IPS-15b (cell line): ENCODE measurements at regions not wholly inside any gene's neighbourhood (a gene's known extent, or its start where the extent isn't known, plus 50 kb on each side); places are given as distances from the start of the nearest gene placed in this dataset.

ENCODE experiments used
- H3K27me3 ChIP-seq: one replicate; pipeline ENCODE4 v1.6.1; 2013; ENCODE audit warnings: low read length; ENCODE audit not compliant: control insufficient read depth, insufficient read depth
- H3K36me3 ChIP-seq: one replicate; pipeline ENCODE4 v1.6.1; 2013; ENCODE audit warnings: low read length; ENCODE audit not compliant: control insufficient read depth, insufficient read depth
- H3K4me1 ChIP-seq: one replicate; pipeline ENCODE4 v1.6.1; 2013; ENCODE audit warnings: mild to moderate bottlenecking, low read length; ENCODE audit not compliant: control insufficient read depth, insufficient read depth
- H3K4me3 ChIP-seq: one replicate; pipeline ENCODE4 v1.5.1; 2013; ENCODE audit warnings: low read depth, low read length
- H3K9ac ChIP-seq: one replicate; pipeline ENCODE4 v1.6.1; 2013; ENCODE audit warnings: low read depth, mild to moderate bottlenecking, low read length
- H3K9me3 ChIP-seq: one replicate; pipeline ENCODE4 v1.6.1; 2013; ENCODE audit warnings: mild to moderate bottlenecking, low read length; ENCODE audit not compliant: control insufficient read depth, insufficient read depth

DNA sequence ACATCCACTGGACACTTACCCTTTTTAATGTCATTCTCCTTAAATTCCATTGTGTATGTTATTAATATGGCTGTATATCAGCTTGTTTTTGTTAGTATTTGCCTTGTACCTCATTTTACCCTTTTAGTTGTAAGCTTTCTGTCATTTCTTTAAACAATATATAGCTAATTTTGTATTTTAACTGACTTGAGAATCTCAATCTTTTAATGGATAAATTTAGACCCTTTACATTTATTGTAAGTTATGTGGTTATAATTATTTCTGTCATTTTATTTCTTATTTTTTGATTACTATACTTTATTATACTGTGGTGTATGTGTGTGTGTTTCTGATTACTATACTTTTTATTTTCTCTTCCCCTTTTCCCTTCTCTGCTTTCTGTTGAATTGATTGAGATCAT is 159.0 kb upstream of the LHX5 start:
- Histone ChIP-seq H3K36me3 (no peaks in the 10 kb centered on the region), H3K9ac (no peak overlapping the region), H3K4me1 (peaks cover 6% of the 10 kb centered on the region), H3K9me3 (peaks cover 3% of the 10 kb centered on the region), H3K4me3 (no peak overlapping the region), H3K27me3 (no peaks in the 10 kb centered on the region)

DNA sequence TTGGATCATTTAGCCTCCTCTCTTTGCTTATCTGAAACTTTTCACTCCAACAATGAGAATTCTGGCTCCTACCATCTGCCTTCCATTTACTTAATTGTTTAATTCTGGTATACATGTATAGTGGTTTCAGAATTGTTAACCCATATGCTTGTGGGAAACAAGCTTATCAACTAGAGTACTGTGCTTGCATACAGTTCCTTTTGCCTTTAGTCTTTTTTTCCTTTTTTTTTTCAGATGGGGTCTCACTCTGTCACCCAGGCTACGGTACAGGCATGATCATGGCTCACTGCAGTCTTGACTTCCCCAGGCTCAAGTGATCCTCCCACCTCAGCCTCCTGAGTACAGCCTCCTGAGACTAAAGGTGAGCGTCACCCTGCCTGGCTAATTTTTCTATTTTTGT is 153.8 kb upstream of the LHX5 start:
- Histone ChIP-seq H3K4me3 (no peak overlapping the region), H3K9me3 (peaks cover 3% of the 10 kb centered on the region), H3K36me3 (no peaks in the 10 kb centered on the region), H3K9ac (no peak overlapping the region), H3K4me1 (no peaks in the 10 kb centered on the region), H3K27me3 (no peaks in the 10 kb centered on the region)

DNA sequence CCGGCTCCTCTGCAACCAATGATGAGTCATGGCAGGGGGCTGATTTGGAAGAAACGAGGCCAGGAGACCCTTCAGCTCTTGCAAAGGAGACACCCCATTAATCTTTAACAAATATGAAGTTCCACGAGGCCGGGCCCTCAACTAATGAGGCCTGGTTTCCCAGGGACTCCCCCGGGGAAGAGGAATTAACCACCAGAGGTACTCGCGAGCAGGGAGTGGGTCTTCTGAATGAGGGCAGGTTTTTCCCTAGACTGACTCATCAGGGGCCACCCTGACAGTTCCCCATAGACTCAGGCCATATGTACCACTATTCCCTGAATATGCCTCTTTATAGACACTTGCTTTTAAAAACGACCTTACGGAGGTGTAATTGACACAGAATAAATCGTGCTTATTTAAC is 150.7 kb upstream of the LHX5 start:
- no peaks in the 10 kb centered on the region for H3K4me1 ChIP-seq
- H3K9me3 ChIP-seq = no peaks in the 10 kb centered on the region
- no peaks in the 10 kb centered on the region for H3K27me3 ChIP-seq
- no peak overlapping the region for H3K9ac ChIP-seq
- no peaks in the 10 kb centered on the region for H3K36me3 ChIP-seq
- no peak overlapping the region for H3K4me3 ChIP-seq

DNA sequence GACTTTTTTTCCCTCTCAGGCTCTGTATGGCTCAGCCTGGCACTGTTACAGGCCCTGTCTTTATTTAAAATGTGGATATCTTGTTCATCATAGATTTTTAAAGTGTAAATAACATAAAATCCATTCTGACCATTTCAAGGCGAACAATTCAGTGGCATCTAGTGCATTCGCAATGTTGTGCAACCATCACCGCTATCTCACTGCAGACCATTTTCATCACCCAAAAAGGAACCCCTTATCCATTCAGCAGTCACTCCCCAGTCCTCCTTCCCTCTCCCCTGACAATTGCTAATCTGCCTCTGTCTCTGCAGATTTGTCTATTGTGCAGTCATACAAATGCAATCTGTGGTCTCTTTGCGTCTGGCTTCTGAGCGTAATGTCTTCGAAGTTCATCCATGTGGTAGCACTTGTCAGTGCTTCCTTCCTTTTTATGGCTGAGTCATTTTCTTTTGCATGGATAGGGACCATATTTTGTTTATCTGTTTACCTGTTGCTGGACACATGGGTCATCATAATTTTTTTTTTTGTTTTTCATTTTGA is 148.8 kb upstream of the LHX5 start:
- Histone ChIP-seq H3K4me3 (no peak overlapping the region), H3K36me3 (no peaks in the 10 kb centered on the region), H3K27me3 (no peaks in the 10 kb centered on the region), H3K4me1 (no peaks in the 10 kb centered on the region), H3K9me3 (no peaks in the 10 kb centered on the region), H3K9ac (no peak overlapping the region)

DNA sequence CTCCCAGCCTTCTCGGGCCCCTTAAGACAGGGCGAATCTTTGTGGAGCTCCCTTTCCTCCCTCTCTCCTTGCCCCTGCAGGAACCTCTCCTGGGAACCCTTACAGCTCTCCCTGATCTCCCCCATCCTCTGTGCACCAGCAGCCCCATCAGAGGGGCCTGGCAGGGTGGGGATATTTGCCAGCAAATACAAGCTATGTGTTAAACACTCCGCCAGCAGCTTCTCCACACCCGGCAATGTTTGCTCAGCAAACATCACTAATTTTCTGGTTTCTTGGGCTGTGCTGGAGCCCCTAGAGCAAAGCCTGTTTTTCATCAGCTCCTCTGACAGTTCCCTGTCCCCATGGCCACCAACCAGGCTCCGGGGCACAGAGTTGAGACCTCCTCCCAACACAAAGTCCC is 147.5 kb upstream of the LHX5 start:
- Histone ChIP-seq H3K36me3 (no peaks in the 10 kb centered on the region), H3K4me1 (no peaks in the 10 kb centered on the region), H3K9ac (no peak overlapping the region), H3K27me3 (no peaks in the 10 kb centered on the region), H3K9me3 (no peaks in the 10 kb centered on the region), H3K4me3 (no peak overlapping the region)

DNA sequence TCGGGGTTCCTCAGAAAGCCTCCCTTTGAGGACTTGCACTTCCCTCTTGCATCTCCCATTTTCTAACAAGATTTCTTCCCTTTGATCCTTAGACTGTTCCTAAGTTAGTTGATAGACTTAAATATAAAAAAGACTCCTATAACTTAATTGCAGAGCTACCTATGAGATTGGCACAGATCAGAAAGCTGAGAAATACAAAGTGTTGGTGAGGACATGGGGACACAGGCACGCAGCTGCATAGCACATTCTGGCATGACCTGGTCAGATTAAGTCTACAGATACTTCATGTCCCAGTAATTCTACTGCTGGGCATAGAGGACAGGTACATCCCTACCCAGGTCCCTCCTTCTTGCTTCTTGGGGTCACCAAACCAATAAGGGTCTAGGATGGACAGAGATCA is 141.7 kb upstream of the LHX5 start:
- no peaks in the 10 kb centered on the region for H3K27me3 ChIP-seq
- H3K36me3 ChIP-seq = no peaks in the 10 kb centered on the region
- H3K9ac ChIP-seq = no peak overlapping the region
- H3K9me3 ChIP-seq = no peaks in the 10 kb centered on the region
- H3K4me3 ChIP-seq = no peak overlapping the region
- H3K4me1 ChIP-seq = peaks cover 21% of the 10 kb centered on the region

DNA sequence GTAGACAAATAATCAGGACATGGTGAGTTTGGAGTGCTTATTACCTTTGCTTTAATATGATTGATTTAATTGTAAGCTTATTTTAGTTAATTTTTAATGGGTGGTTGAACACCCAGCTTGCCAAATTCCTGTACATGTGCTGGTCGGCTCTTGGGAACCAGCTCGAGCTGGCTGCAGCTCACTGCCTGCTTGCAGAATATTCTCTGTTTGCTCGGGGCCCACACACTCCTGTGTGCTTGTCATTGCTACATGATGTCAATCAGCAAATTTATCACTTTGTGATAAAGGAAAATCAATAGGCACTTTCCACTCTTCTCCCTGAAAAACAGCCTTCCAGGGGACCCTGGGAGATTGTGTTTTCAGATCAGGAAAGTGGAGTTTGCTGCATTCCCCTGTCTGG is 141.1 kb upstream of the LHX5 start:
- H3K27me3 ChIP-seq = no peaks in the 10 kb centered on the region
- no peak overlapping the region for H3K4me3 ChIP-seq
- H3K9ac ChIP-seq = no peak overlapping the region
- H3K4me1 ChIP-seq = peaks cover 21% of the 10 kb centered on the region
- no peaks in the 10 kb centered on the region for H3K36me3 ChIP-seq
- no peaks in the 10 kb centered on the region for H3K9me3 ChIP-seq

DNA sequence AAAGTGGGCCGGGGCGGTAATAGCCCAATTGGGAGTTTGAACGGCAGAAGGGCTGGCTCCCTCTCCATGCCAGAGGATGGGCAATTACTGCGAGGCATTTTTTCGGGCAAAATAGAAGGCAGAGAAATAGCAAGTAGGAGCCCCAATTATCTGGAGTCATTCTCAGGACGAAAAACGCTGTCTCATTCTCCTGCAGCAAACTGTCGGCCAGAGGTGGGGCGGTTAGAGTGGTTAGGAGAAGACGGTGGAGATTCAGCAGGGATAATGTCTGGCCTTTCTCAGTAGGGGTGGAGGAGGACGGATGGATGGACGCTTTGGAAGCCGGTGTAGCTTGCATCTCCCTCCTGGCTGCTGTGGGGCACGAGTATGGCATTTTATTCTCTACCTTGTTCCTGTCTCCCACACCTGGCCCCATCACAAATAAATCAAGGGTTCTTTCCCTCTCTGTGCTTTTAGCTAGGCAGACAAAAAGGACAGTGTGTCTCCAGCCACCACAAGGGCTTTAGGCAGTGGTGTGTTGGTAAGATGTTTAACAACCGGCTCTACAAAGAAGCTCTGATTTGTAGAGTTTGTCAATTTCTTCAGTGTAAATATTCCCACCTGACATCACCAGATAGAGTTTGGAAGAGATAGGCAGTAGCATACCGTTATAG is 140.5 kb upstream of the LHX5 start:
- H3K4me1 ChIP-seq = peaks cover 21% of the 10 kb centered on the region
- H3K27me3 ChIP-seq = no peaks in the 10 kb centered on the region
- no peaks in the 10 kb centered on the region for H3K9me3 ChIP-seq
- no peak overlapping the region for H3K9ac ChIP-seq
- no peaks in the 10 kb centered on the region for H3K36me3 ChIP-seq
- H3K4me3 ChIP-seq = peak overlapping the region; percentile 5

DNA sequence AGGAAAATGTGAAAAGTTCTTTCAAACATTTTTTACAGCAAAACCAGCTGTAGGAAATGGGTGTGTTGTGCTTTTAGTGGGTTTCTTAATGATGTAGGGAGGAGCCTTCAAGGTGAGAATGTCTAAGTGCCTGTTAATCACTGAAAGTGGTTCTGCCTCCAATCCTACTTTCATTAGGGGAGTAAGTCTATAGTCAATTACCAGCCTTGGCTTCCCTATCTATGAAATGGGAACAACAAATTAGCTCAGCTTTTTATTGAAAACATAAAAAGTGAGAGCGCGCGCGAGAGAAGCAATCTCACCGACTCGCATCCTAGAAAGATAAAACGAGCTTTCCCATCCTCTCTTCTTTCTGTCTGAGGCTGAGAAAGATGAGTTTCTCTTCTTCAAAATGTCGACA is 140.0 kb upstream of the LHX5 start:
- no peaks in the 10 kb centered on the region for H3K27me3 ChIP-seq
- H3K4me1 ChIP-seq = peaks cover 21% of the 10 kb centered on the region
- H3K9me3 ChIP-seq = no peaks in the 10 kb centered on the region
- H3K9ac ChIP-seq = no peak overlapping the region
- H3K36me3 ChIP-seq = no peaks in the 10 kb centered on the region
- peak overlapping the region; percentile 5 for H3K4me3 ChIP-seq

DNA sequence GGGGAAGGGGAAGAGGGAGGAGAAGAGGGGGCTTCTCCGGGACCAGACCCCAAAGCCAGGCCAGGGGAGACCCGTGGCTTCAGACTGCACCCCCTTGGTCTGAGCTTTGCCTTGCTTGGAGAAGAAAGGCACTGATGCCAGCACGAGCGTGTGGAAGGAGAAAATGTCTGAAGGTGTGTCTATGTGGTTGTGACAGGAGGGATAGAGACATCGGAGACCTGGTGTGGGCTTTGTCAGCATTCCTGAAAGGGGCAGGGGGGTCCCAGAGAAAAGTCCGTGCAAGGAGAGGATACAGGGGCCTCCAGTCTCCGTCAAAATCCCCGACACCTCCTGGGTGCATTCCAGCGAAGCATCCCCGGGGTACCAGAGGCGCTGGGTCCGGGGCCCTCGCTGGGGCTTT is 139.0 kb upstream of the LHX5 start:
- Histone ChIP-seq H3K27me3 (no peaks in the 10 kb centered on the region), H3K4me1 (peaks cover 21% of the 10 kb centered on the region), H3K4me3 (peak overlapping the region; percentile 71), H3K9me3 (no peaks in the 10 kb centered on the region), H3K36me3 (no peaks in the 10 kb centered on the region), H3K9ac (peak overlapping the region; percentile 77)

DNA sequence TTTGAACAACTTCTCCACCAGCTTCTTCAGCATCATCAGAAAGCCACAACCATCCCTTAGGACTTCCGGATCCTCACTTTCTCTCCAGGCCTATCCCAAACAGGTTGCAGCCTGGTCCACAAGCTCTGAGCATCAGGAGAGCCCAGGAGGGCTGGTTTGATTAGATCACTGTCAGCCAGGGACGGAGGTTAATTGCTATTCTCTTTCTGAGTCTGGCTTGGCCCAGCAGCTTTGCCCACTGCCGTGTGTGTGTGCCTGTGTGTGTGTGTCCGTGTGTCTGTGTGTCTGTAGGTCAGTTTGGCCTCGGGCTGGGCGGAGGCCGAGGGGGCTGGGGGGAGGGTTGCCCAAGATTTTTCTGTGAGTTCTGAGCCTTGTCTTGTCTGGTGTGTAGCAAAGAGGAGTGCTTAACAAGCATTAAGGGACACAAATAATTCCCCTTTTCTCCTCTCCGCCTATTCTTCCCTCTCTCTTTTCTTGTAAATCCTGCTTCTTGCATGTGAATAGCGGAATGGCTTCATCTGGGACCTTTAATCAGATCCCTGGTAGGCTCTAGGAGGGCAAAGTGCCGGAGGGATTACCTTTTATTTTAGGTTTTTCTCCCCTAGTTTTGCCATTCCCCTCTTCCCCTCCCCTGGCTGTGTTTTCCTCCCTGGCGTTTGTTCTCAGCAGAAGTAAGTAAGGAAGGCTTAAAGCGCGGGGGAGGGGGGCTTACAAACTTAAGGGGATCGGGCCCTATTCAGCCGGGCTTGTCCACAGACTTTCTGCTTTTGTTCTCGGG is 138.2 kb upstream of the LHX5 start:
- H3K27me3 ChIP-seq = no peaks in the 10 kb centered on the region
- no peaks in the 10 kb centered on the region for H3K9me3 ChIP-seq
- H3K9ac ChIP-seq = peak overlapping the region; percentile 77
- H3K4me3 ChIP-seq = peak overlapping the region; percentile 71
- peaks cover 21% of the 10 kb centered on the region for H3K4me1 ChIP-seq
- no peaks in the 10 kb centered on the region for H3K36me3 ChIP-seq

DNA sequence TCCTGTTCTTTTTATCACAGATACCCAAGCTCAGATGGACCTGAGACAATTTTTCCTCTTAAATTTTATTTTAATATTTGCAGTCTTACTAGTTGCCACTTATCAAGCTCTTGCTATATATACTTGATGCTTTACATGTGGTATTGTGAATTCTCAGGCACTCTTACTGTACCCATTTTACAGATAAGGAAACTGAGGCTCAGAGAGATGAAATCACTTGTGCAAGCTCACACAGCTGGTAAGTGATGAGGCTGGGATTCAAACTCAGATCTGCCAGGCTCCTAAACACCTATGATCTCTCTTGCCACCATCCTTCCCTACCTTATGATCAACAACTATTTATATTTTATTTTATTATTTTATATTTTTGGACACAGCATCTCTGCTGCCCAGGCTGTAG is 133.0 kb upstream of the LHX5 start:
- Histone ChIP-seq H3K27me3 (peaks cover 10% of the 10 kb centered on the region), H3K36me3 (no peaks in the 10 kb centered on the region), H3K9ac (no peak overlapping the region), H3K9me3 (no peaks in the 10 kb centered on the region), H3K4me3 (no peak overlapping the region), H3K4me1 (peaks cover 5% of the 10 kb centered on the region)
